Kidney epithelial cell (primary cell): ENCODE measurements at regions not wholly inside any gene's neighbourhood (a gene's known extent, or its start where the extent isn't known, plus 50 kb on each side); places are given as distances from the start of the nearest gene placed in this dataset.

Experiments
- DNase-seq: peaks from one replicate; pipeline ENCODE4 v3.0.0-alpha.2; 2010; ENCODE audit warnings: low read depth
- H3K27me3 ChIP-seq: 2 replicates; pipeline ENCODE4 v1.6.0; 2011; ENCODE audit warnings: low read length; ENCODE audit not compliant: control insufficient read depth, insufficient read depth
- H3K36me3 ChIP-seq: 2 replicates; pipeline ENCODE4 v1.5.1; 2011; ENCODE audit warnings: low read length; ENCODE audit not compliant: control insufficient read depth, insufficient read depth
- H3K4me3 ChIP-seq: 2 replicates; pipeline ENCODE4 v1.5.1; 2011; ENCODE audit warnings: low read depth, mild to moderate bottlenecking, control low read depth, low read length
- TF ChIP-seq, protein P1 (sequence below): IDR thresholded peaks from 2 replicates; pipeline ENCODE4 v1.5.1; 2011; ENCODE audit warnings: mild to moderate bottlenecking, moderate library complexity, low read length, control low read depth, inconsistent platforms; ENCODE audit not compliant: insufficient read depth, poor library complexity, severe bottlenecking

GRCh38 chr2:129765678-129766351, 213.7 kb upstream of the RAB6C start:
- TF ChIP-seq, protein P1, sequence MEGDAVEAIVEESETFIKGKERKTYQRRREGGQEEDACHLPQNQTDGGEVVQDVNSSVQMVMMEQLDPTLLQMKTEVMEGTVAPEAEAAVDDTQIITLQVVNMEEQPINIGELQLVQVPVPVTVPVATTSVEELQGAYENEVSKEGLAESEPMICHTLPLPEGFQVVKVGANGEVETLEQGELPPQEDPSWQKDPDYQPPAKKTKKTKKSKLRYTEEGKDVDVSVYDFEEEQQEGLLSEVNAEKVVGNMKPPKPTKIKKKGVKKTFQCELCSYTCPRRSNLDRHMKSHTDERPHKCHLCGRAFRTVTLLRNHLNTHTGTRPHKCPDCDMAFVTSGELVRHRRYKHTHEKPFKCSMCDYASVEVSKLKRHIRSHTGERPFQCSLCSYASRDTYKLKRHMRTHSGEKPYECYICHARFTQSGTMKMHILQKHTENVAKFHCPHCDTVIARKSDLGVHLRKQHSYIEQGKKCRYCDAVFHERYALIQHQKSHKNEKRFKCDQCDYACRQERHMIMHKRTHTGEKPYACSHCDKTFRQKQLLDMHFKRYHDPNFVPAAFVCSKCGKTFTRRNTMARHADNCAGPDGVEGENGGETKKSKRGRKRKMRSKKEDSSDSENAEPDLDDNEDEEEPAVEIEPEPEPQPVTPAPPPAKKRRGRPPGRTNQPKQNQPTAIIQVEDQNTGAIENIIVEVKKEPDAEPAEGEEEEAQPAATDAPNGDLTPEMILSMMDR: no peak
- Histone ChIP-seq H3K27me3 (no peaks in the 10 kb centered on the region), H3K36me3 (no peaks in the 10 kb centered on the region), H3K4me3 (no peak overlapping the region)
- no peak for DNase-seq

GRCh38 chr2:129766374-129766993, 213.0 kb upstream of the RAB6C start:
- H3K36me3 ChIP-seq: no peaks in the 10 kb centered on the region
- no peak for DNase-seq
- H3K27me3 ChIP-seq: no peaks in the 10 kb centered on the region
- no peak overlapping the region for H3K4me3 ChIP-seq
- TF ChIP-seq, protein P1: no peak

GRCh38 chr2:129767346-129768035, 212.0 kb upstream of the RAB6C start:
- TF ChIP-seq, protein P1: no peak
- H3K27me3 ChIP-seq: no peaks in the 10 kb centered on the region
- no peaks in the 10 kb centered on the region for H3K36me3 ChIP-seq
- no peak for DNase-seq
- H3K4me3 ChIP-seq: no peak overlapping the region

- Histone ChIP-seq H3K36me3 (no peaks in the 10 kb centered on the region), H3K4me3 (no peak overlapping the region), H3K27me3 (no peaks in the 10 kb centered on the region)
- DNase-seq: no peak
- TF ChIP-seq, protein P1: no peak
Observed at GRCh38 chr2:129768036-129768386, 211.5 kb upstream of the RAB6C start.

GRCh38 chr2:129768485-129769184, 210.8 kb upstream of the RAB6C start:
- TF ChIP-seq, protein P1: no peak
- no peak for DNase-seq
- no peaks in the 10 kb centered on the region for H3K36me3 ChIP-seq

More at GRCh38 chr2:129768485-129769184, 210.8 kb upstream of the RAB6C start:
- H3K27me3 ChIP-seq: no peaks in the 10 kb centered on the region
- no peak overlapping the region for H3K4me3 ChIP-seq
